ENCODE measurements at regions not wholly inside any gene's neighbourhood (a gene's known extent, or its start where the extent isn't known, plus 50 kb on each side); places are given as distances from the start of the nearest gene placed in this dataset.
A peak's percentile ranks its signal among the peaks of the same experiment; 100 is the strongest.

DNA sequence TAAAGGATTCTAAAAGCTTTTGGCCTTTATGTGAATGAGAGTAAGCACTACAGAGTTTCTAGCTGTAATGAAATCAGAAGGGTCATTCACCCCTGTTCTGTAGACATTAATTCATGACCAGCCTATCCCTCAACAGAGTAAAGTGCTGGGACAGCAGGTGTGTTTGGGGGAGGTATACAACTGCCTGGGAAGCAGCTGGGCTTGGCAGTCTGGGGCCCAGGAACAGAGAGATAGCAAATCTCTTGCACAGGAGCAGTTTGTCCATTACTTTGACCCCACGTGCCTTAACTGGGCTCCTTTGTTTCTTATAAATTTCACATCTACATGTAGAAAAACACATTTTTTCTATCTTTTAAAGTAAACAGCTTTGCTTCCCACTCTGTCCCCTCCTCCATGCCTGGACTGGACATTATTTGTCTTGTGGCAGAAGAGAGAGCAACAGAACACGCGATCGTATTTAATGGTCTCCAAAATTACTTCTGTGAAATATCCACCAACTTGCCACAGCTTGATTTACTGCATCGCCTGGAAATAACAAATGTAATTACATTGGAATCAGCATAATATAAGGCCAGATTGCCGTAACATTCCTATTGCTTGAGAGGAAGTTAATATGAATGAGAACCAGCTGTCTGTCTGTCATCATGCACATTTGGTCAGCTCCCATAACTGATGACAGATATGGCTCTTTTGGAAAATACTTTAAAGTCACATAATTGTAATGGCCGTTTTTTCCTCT is 263.8 kb downstream of the RBM43 start:
- Mint-ChIP-seq H3K36me3 (ENCODE audit: low read depth) (no peaks in the 10 kb centered on the region), H3K27ac (no peak overlapping the region), H3K9me3 (no peaks in the 10 kb centered on the region; the same call in 2 of the 3 replicates), H3K4me3 (no peak overlapping the region), H3K4me1 (no peaks in the 10 kb centered on the region), H3K27me3 (ENCODE audit: insufficient read depth, low read depth, poor library complexity) (peaks cover 2% of the 10 kb centered on the region)
- no peaks in the 10 kb centered on the region for H3K27me3 ChIP-seq (ENCODE audit: insufficient read depth)
- no peak overlapping the region for H3K4me3 ChIP-seq
- DNase-seq (ENCODE audit: low spot score) (no peak), ATAC-seq (no peak)
- H4K20me1 ChIP-seq (replicated peaks; ENCODE audit: insufficient read depth) = no peaks in the 10 kb centered on the region
- H3K79me2 ChIP-seq (replicated peaks; ENCODE audit: insufficient read depth) = no peaks in the 10 kb centered on the region
- no peak overlapping the region for H3K27ac ChIP-seq (ENCODE audit: low read depth)
- no peaks in the 10 kb centered on the region; the same call in 1 of the 2 replicates for H3K9me2 ChIP-seq (ENCODE audit: insufficient read depth)
- no peaks in the 10 kb centered on the region for H3F3A ChIP-seq (replicated peaks; ENCODE audit: low read depth)
- H3K4me2 ChIP-seq = no peak overlapping the region
- peak overlapping the region; percentile 60; the same call in 1 of the 2 replicates for H2AFZ ChIP-seq
- no peaks in the 10 kb centered on the region for H3K4me1 ChIP-seq (ENCODE audit: insufficient read depth)
- TF ChIP-seq CREB1 (CRISPR knock-in tag; IDR thresholded peaks at IDR 0.05; ENCODE audit: low read depth) (no peak), ZNF114 (CRISPR knock-in tag; IDR thresholded peaks at IDR 0.05) (no peak), POLR2AphosphoS5 (IDR thresholded peaks at IDR 0.05; ENCODE audit: low read depth) (no peak), EZH2 (IDR thresholded peaks at IDR 0.05; ENCODE audit: low read depth, unreplicated experiment) (no peak), JUNB (IDR thresholded peaks at IDR 0.05; ENCODE audit: unreplicated experiment) (no peak), EZH2phosphoT487 (IDR thresholded peaks at IDR 0.05; ENCODE audit: unreplicated experiment) (no peak), STAT1 (IDR thresholded peaks at IDR 0.05; ENCODE audit: unreplicated experiment) (no peak), ZNF331 (CRISPR knock-in tag; IDR thresholded peaks at IDR 0.05; ENCODE audit: low read depth) (no peak), NANOG (IDR thresholded peaks at IDR 0.05; ENCODE audit: borderline replicate concordance) (no peak)
- TF ChIP-seq, protein P1, sequence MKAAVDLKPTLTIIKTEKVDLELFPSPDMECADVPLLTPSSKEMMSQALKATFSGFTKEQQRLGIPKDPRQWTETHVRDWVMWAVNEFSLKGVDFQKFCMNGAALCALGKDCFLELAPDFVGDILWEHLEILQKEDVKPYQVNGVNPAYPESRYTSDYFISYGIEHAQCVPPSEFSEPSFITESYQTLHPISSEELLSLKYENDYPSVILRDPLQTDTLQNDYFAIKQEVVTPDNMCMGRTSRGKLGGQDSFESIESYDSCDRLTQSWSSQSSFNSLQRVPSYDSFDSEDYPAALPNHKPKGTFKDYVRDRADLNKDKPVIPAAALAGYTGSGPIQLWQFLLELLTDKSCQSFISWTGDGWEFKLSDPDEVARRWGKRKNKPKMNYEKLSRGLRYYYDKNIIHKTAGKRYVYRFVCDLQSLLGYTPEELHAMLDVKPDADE (IDR thresholded peaks at IDR 0.05) = no peak
- TF ChIP-seq, protein P2, sequence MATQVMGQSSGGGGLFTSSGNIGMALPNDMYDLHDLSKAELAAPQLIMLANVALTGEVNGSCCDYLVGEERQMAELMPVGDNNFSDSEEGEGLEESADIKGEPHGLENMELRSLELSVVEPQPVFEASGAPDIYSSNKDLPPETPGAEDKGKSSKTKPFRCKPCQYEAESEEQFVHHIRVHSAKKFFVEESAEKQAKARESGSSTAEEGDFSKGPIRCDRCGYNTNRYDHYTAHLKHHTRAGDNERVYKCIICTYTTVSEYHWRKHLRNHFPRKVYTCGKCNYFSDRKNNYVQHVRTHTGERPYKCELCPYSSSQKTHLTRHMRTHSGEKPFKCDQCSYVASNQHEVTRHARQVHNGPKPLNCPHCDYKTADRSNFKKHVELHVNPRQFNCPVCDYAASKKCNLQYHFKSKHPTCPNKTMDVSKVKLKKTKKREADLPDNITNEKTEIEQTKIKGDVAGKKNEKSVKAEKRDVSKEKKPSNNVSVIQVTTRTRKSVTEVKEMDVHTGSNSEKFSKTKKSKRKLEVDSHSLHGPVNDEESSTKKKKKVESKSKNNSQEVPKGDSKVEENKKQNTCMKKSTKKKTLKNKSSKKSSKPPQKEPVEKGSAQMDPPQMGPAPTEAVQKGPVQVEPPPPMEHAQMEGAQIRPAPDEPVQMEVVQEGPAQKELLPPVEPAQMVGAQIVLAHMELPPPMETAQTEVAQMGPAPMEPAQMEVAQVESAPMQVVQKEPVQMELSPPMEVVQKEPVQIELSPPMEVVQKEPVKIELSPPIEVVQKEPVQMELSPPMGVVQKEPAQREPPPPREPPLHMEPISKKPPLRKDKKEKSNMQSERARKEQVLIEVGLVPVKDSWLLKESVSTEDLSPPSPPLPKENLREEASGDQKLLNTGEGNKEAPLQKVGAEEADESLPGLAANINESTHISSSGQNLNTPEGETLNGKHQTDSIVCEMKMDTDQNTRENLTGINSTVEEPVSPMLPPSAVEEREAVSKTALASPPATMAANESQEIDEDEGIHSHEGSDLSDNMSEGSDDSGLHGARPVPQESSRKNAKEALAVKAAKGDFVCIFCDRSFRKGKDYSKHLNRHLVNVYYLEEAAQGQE (IDR thresholded peaks at IDR 0.05; ENCODE audit: unreplicated experiment) = no peak
- TF ChIP-seq, protein P3, sequence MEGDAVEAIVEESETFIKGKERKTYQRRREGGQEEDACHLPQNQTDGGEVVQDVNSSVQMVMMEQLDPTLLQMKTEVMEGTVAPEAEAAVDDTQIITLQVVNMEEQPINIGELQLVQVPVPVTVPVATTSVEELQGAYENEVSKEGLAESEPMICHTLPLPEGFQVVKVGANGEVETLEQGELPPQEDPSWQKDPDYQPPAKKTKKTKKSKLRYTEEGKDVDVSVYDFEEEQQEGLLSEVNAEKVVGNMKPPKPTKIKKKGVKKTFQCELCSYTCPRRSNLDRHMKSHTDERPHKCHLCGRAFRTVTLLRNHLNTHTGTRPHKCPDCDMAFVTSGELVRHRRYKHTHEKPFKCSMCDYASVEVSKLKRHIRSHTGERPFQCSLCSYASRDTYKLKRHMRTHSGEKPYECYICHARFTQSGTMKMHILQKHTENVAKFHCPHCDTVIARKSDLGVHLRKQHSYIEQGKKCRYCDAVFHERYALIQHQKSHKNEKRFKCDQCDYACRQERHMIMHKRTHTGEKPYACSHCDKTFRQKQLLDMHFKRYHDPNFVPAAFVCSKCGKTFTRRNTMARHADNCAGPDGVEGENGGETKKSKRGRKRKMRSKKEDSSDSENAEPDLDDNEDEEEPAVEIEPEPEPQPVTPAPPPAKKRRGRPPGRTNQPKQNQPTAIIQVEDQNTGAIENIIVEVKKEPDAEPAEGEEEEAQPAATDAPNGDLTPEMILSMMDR (conservative IDR thresholded peaks at IDR 0.05; ENCODE audit: low read depth in 2 of 2) = no peak
- TF ChIP-seq, protein P4, sequence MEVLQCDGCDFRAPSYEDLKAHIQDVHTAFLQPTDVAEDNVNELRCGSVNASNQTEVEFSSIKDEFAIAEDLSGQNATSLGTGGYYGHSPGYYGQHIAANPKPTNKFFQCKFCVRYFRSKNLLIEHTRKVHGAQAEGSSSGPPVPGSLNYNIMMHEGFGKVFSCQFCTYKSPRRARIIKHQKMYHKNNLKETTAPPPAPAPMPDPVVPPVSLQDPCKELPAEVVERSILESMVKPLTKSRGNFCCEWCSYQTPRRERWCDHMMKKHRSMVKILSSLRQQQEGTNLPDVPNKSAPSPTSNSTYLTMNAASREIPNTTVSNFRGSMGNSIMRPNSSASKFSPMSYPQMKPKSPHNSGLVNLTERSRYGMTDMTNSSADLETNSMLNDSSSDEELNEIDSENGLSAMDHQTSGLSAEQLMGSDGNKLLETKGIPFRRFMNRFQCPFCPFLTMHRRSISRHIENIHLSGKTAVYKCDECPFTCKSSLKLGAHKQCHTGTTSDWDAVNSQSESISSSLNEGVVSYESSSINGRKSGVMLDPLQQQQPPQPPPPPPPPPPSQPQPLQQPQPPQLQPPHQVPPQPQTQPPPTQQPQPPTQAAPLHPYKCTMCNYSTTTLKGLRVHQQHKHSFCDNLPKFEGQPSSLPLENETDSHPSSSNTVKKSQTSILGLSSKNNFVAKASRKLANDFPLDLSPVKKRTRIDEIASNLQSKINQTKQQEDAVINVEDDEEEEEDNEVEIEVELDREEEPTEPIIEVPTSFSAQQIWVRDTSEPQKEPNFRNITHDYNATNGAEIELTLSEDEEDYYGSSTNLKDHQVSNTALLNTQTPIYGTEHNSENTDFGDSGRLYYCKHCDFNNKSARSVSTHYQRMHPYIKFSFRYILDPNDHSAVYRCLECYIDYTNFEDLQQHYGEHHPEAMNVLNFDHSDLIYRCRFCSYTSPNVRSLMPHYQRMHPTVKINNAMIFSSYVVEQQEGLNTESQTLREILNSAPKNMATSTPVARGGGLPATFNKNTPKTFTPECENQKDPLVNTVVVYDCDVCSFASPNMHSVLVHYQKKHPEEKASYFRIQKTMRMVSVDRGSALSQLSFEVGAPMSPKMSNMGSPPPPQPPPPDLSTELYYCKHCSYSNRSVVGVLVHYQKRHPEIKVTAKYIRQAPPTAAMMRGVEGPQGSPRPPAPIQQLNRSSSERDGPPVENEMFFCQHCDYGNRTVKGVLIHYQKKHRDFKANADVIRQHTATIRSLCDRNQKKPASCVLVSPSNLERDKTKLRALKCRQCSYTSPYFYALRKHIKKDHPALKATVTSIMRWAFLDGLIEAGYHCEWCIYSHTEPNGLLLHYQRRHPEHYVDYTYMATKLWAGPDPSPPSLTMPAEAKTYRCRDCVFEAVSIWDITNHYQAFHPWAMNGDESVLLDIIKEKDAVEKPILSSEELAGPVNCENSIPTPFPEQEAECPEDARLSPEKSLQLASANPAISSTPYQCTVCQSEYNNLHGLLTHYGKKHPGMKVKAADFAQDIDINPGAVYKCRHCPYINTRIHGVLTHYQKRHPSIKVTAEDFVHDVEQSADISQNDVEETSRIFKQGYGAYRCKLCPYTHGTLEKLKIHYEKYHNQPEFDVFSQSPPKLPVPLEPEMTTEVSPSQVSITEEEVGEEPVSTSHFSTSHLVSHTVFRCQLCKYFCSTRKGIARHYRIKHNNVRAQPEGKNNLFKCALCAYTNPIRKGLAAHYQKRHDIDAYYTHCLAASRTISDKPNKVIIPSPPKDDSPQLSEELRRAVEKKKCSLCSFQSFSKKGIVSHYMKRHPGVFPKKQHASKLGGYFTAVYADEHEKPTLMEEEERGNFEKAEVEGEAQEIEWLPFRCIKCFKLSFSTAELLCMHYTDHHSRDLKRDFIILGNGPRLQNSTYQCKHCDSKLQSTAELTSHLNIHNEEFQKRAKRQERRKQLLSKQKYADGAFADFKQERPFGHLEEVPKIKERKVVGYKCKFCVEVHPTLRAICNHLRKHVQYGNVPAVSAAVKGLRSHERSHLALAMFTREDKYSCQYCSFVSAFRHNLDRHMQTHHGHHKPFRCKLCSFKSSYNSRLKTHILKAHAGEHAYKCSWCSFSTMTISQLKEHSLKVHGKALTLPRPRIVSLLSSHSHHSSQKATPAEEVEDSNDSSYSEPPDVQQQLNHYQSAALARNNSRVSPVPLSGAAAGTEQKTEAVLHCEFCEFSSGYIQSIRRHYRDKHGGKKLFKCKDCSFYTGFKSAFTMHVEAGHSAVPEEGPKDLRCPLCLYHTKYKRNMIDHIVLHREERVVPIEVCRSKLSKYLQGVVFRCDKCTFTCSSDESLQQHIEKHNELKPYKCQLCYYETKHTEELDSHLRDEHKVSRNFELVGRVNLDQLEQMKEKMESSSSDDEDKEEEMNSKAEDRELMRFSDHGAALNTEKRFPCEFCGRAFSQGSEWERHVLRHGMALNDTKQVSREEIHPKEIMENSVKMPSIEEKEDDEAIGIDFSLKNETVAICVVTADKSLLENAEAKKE (CRISPR knock-in tag; IDR thresholded peaks at IDR 0.05) = no peak
- H3K36me3 ChIP-seq (ENCODE audit: insufficient read depth) = no peaks in the 10 kb centered on the region

Data from GM23338 (cell line).